ENCODE measurements at regions not wholly inside any gene's neighbourhood (a gene's known extent, or its start where the extent isn't known, plus 50 kb on each side); places are given as distances from the start of the nearest gene placed in this dataset.

- no peak for DNase-seq (ENCODE audit: low read depth)
- no peak overlapping the region for H3K4me3 ChIP-seq (ENCODE audit: low read depth, low read length)
- TF ChIP-seq POLR2A (IDR thresholded peaks at IDR 0.05; ENCODE audit: extremely low read depth, insufficient read length) (no peak), MAX (IDR thresholded peaks at IDR 0.05; ENCODE audit: low read depth, low read length) (no peak), MYC (IDR thresholded peaks at IDR 0.05; ENCODE audit: low read depth, low read length) (no peak)
- TF ChIP-seq, protein P1, sequence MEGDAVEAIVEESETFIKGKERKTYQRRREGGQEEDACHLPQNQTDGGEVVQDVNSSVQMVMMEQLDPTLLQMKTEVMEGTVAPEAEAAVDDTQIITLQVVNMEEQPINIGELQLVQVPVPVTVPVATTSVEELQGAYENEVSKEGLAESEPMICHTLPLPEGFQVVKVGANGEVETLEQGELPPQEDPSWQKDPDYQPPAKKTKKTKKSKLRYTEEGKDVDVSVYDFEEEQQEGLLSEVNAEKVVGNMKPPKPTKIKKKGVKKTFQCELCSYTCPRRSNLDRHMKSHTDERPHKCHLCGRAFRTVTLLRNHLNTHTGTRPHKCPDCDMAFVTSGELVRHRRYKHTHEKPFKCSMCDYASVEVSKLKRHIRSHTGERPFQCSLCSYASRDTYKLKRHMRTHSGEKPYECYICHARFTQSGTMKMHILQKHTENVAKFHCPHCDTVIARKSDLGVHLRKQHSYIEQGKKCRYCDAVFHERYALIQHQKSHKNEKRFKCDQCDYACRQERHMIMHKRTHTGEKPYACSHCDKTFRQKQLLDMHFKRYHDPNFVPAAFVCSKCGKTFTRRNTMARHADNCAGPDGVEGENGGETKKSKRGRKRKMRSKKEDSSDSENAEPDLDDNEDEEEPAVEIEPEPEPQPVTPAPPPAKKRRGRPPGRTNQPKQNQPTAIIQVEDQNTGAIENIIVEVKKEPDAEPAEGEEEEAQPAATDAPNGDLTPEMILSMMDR (IDR thresholded peaks at IDR 0.05; ENCODE audit: low read depth, low read length) = no peak
Measured at GRCh38 chr1:105730701-105731100, 1325.8 kb upstream of the PRMT6 start.

DNA sequence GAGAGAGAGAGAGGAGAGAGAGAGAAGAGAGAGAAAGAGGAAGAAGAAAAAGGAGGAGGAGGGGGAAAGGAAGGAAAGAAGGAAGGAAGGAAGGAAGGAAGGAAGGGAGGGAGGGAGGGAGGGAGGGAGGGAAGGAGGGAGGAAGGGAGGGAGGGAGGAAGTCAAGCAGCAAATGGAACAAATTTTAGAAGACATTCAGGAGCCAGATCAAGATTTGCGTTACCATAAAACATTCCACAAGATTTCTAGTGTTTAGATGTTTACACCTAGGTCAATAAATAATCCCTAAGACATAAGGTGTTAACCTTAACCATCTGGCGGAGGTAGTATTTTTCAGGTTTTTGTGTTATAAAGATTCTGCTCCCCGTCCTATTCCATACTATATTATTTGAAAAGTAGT, 1320.1 kb upstream of the PRMT6 start:
- no peak overlapping the region for H3K4me3 ChIP-seq (ENCODE audit: low read depth, low read length)
- TF ChIP-seq, protein P1 (IDR thresholded peaks at IDR 0.05; ENCODE audit: low read depth, low read length) = no peak
- TF ChIP-seq MYC (IDR thresholded peaks at IDR 0.05; ENCODE audit: low read depth, low read length) (no peak), MAX (IDR thresholded peaks at IDR 0.05; ENCODE audit: low read depth, low read length) (no peak), POLR2A (IDR thresholded peaks at IDR 0.05; ENCODE audit: extremely low read depth, insufficient read length) (no peak)

DNA sequence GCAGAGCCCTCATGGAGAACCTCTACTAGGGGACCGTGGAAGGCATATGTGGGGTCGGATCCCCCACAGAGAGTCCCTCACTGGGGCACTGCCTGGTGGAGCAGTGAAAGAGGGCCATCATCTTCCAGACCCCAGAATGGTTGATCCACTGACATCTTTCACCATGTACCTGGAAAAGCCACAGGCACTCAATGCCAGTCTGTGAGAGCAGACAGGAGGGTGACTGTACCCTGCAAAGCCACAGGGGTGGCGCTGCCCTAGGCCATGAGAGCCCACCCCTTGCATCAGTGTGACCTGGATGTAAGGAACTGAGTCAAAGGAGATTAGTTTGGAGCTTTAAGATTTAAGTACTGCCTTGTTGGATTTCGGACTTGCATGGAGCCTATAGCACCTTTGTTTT, 1276.7 kb upstream of the PRMT6 start:
- H3K4me3 ChIP-seq (ENCODE audit: low read depth, low read length) = no peak overlapping the region
- no peak for DNase-seq (ENCODE audit: low read depth)
- no peak for TF ChIP-seq MAX (IDR thresholded peaks at IDR 0.05; ENCODE audit: low read depth, low read length)
- TF ChIP-seq POLR2A (IDR thresholded peaks at IDR 0.05; ENCODE audit: extremely low read depth, insufficient read length) = no peak
- TF ChIP-seq, protein P1 (IDR thresholded peaks at IDR 0.05; ENCODE audit: low read depth, low read length) = no peak
- no peak for TF ChIP-seq MYC (IDR thresholded peaks at IDR 0.05; ENCODE audit: low read depth, low read length)

More for the DNA sequence above, 1320.1 kb upstream of the PRMT6 start:
- no peak for DNase-seq (ENCODE audit: low read depth)

- DNase-seq (ENCODE audit: low read depth) = no peak
- H3K4me3 ChIP-seq (ENCODE audit: low read depth, low read length) = no peak overlapping the region
- TF ChIP-seq, protein P1 (IDR thresholded peaks at IDR 0.05; ENCODE audit: low read depth, low read length) = no peak
- no peak for TF ChIP-seq POLR2A (IDR thresholded peaks at IDR 0.05; ENCODE audit: extremely low read depth, insufficient read length)
- no peak for TF ChIP-seq MAX (IDR thresholded peaks at IDR 0.05; ENCODE audit: low read depth, low read length)
- no peak for TF ChIP-seq MYC (IDR thresholded peaks at IDR 0.05; ENCODE audit: low read depth, low read length)
Measured at GRCh38 chr1:105785021-105785420, 1271.5 kb upstream of the PRMT6 start.

DNA sequence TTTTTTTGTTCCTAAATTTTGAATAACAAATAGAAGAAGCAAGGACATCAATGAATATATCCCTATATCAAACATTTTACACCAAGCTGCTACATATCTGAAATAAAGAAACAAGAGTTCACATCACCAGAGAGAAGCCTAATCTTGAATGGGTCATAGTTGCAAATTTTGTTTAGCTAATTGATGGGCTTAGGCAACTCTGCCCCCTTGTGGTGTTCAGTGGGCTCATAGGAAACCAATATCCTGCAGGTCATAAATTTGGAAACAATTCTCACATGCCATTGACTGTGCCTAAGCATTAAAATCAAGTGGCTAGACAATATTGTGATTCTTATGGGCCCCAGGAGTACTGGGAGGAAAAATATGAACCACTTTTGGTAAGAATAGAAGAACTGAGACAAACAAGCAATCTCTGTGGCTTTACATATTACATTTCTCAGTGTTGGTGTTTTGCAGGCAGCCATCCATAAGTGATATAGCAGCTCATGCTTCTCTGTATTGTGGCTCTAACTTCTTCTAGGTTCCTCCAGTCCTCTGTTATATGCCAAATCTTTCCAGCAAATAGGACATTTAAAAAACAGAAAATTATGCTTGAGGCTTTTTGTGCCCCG, 1262.8 kb upstream of the PRMT6 start:
- TF ChIP-seq, protein P1 (IDR thresholded peaks at IDR 0.05; ENCODE audit: low read depth, low read length) = peak; percentile 62
- no peak for TF ChIP-seq MAX (IDR thresholded peaks at IDR 0.05; ENCODE audit: low read depth, low read length)
- peak; percentile 54 for DNase-seq (ENCODE audit: low read depth)
- H3K4me3 ChIP-seq (ENCODE audit: low read depth, low read length) = no peak overlapping the region
